GM21528 (cell line): ENCODE measurements at regions not wholly inside any gene's neighbourhood (a gene's known extent, or its start where the extent isn't known, plus 50 kb on each side); places are given as distances from the start of the nearest gene placed in this dataset.
"Not testable (repeated sequence)": the region's sequence is repeated elsewhere in the genome, so short reads cannot be mapped to it uniquely, and the experiment has no call there.

ENCODE experiments used
- ATAC-seq: cut with Tn5 transposase; IDR thresholded peaks from one replicate; pipeline ENCODE4 v1.9.1; 2021; ENCODE audit warnings: mild to moderate bottlenecking, moderate library complexity; ENCODE audit not compliant: unreplicated experiment, low FRiP score

DNA sequence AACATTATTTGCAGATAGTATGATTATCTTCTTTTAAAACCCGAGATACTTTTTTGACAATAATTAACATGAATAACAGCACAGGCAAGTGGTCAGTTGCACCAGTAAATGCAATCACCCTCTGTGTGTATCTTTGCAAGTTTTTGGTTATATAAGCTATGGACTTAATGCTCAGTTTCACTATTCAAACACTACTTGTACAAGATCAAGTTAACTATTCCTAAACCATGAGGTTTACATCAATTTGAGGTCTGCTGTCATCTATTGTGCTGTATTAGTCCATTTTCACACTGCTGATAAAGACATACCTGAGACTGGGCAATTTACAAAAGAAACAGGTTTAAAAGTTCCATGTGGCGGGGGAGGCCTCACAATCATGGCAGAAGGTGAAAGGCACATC lies 323.2 kb downstream of the NR4A2 start:
- ATAC-seq = no peak

DNA sequence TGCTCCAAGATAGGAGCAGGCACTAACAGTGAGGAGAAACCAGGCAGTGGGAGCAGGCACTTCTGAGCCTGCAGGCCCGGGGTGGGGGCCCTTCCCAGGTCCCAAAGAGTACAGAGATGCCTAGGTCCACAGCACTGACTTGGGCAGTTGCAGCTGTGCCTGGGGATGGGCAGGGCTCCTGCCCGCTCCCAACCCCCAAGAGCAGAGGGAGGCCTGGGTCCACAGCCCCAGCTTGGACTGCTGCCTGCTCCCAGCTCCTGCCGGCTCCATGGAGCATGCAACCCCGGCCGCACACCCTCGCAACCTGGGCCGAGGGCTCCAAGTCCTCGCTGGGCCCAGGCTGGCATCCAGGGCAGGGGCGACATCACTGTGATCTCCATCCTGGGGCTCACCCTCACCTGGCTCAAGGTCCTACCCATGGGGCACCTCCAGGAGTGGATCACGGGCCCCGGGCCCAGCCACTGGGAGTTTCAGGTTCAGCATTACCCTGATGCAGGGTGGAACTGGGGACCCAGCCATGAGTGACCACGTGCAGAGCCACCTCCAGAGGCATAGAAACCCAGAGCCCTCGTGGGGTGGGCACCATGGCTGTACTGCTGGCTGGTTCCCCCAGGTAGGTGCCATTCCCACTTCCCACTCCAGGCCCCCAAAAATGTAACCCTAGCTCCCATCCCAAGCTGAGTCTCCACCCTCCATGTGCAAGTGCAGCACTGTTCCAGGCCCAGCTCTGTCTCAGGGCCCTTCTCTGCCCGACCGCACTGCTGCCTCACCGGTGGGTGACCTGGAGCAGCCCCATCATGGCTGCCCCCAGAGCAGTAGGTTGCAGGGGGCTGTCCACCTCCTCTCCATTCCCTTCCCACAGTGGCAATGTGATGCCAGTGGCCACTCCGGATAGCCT lies 325.6 kb downstream of the NR4A2 start:
- ATAC-seq = no peak

DNA sequence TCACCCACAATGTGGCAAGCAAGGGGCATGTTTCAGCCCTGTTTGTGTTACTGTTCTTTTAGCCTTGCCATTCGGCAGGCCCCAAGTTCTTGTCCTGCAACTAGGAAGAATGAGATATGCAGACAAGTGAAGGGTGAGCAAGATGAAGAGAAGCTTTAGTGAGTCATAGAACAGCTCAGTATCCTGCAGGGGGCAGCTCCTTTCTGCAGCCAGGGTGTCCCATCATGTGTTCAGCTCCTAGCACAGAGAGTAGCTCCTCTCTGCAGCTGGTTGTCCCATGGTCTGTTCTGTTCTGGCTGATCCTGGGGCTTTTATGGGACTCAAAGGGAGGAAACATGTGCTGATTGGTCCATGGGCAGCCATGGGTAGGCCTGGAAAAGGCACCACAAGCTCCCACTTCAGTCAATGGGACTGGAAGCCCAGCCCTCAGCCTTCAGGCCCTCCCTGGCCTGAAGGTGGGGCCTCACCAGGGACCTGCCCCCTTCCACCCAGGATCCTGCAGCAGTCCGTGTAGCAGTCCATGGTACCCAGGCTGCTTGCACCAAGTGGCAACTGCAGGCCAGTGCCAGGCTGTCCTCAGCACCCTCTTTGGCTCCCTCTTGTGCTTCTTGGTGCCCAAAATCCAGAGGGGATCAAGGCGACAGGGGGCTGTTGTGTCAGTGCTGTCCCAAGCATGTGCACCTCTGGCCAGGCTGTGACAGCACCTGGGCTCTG lies 326.4 kb downstream of the NR4A2 start:
- ATAC-seq = no peak

DNA sequence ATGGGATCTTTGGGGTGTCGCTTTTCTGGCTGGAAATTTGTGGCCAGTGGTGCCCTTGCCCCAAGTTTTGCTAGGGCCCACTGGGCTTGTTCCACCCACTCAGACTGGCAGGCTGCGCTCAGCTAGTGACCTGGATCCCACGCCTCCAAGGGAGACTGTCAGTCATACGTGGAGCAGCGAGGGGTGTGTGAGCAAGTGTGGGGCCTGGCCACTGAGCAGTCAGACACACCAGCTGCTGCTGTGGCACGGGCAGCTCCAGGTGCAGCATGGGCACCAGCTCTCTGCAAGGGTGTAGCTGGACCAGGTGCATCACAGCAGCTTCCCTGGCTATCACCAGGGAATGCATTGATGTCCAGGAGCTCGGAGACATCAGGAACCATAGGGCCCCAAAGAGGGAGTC lies 327.0 kb downstream of the NR4A2 start:
- ATAC-seq = no peak

DNA sequence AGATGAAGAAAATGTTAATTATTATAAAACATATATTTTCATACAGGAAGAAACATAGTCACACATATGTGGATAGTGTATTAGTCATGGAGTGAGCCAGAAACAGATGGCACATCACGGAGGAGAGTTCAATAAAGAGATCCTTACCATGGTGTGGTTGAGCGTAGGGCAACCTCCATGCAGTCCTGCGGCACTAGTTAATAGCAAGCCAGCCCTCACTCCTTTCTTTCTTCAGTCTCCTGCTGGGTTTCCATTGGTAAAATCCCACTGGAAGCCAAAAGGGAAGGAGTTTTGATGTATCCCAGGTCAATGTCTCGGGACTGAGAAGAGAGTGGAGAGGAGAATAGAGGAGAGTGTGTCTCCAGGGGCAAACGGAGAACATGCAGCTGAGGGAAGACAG lies 328.1 kb downstream of the NR4A2 start:
- no peak for ATAC-seq

DNA sequence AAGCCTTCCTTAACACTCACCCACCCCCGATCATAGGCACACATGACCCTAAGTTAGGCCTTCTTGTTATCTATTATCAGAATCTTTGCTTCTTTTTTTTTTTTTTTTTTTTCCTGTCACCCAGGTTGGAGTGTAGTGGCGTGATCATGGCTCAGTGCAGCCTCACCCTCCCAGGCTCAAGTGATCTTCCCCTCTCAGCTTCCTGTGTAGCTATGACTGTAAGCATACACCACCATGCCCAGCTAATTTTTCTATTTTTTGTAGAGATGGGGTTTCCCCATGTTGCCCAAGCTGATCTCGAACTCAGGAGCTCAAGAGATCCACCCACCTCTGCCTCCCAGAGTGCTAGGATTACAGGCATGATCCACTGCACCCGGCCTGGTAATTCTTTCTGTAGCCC lies 328.7 kb downstream of the NR4A2 start:
- no peak for ATAC-seq

DNA sequence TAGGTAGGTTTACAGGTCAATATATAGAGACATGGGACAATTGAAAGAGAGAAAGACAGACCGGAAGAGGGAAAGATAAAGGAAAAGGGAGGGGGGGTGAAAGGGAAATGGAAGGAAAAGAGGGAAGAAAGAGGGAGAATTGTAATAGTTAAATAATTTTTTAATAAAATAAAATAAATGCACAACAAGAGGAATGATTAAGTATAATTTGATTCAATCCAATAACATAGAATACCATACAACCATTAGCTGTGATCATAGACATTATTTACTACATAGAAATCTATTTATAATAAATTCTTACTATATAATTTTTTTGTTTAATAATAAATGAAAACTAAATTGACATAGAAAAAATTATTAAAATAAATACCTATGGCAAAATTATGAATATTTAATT lies 330.7 kb downstream of the NR4A2 start:
- no peak for ATAC-seq

DNA sequence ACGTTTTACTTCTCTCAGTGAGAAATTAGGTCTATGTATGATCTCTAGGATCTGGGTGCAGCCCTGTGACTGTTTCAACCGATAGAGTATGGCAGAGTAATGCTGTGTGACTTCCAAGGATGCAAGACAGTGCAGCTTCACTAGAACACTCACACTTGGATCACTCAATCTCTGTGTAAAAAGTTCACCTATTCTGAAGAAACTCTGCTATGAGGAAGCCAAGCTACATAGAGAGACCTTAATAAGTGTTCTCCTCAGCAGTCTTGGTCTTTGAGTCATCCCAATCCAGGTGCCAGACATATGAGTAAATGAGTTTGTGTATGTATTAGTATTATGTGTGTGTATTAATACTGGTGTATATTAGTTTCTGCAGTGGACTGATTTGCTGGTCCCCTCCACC lies 335.0 kb downstream of the NR4A2 start:
- no peak for ATAC-seq

DNA sequence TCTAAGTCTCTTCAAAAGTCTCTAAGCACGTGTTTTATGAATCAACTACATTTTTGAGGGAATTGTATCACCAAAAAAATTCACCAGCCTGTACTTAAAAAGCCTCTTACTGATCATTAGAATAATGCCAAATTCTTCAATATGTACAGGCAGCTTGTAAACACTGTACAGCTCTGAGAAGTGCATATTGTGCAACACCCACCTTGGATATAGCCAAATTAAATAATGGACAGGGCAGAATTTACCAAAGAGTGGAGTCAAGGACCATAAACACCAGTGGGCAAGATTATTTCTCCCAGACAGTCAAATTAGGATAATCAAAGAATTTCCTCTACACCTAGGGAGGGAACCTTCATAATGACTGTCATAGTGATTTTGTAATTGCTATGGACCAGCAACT lies 338.2 kb downstream of the NR4A2 start:
- no peak for ATAC-seq

DNA sequence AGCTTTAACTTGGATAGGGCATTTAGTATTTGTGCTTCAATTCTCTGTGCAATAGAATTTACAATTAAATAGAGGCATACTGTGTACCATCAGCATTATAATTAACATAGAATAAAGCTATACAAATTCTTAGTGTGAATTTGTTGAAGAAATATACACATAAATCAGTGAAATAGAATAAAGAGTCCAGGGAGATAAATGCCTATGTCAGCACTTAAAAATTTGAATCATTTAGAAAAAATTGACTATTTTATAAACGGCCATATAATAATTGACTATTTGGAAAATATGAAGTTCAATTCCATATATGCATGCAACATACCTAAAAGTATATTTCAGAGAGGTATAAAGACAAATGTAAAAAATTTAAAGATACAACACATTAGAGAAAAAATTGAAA lies 348.7 kb downstream of the NR4A2 start:
- no peak for ATAC-seq

DNA sequence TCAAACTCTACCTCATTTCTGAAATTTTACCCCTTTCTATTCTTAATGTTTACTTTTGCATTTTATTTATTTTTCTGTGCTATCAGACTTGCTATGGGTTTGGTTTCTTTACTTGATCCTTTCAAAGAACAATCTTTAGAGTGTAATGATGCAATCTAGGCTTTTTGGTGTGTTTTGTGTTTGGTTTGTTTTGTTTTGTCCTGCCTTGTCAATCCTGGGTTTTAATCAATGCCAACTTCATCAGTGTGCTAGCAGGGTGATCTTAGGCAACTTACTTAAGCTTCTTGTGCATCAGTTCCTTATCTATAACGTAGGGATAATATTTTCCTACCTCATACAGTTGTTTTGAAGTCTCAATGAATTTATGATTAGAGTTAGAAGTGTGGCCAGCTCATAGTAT lies 350.4 kb downstream of the NR4A2 start:
- ATAC-seq = no peak

DNA sequence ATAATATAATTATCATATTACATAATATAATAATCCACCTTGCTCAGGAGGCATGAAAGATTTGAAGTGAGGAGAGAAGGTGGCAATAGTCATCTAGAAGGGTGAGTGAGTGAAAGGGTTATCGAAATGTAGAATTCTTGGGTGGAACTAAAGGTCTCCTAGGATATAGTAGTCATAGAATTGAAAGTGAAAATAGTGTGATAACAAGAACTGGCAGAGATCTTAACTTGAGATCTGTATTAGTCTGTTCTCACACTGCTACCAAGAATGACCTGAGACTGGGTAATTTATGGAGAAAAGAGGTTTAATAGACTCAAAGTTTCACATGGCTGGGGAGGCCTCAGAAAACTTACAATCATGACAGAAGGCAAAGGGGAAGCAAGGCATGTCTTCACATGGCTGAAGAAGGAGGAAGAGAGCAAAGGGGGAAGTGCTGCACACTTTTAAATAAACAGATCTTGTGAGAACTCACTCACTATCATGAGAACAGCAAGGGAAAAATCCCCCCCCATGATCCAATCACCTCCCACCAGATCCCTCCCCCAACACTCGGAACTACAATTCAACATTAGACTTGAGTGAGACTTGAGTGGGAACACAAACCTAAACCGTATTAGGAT lies 351.5 kb downstream of the NR4A2 start:
- no peak for ATAC-seq

DNA sequence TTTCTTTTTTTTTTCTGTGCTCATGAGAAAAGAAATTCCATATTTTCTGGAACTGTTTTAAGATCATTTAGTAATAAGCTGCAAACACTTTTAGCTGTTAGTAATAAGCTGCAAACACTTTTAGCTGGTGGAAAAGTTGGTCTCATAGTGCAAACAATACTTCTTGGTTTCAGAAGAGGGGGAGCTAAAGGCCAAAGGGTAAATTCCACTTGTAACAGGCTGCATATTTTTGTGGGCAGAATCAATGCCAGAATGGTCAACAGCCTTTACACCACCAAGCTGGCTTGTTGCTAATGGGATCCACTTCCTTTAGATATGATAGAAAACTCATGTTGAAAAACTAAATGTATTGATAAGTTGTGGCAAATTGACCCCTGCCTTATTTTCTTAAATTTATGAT lies 356.8 kb downstream of the NR4A2 start:
- no peak for ATAC-seq

DNA sequence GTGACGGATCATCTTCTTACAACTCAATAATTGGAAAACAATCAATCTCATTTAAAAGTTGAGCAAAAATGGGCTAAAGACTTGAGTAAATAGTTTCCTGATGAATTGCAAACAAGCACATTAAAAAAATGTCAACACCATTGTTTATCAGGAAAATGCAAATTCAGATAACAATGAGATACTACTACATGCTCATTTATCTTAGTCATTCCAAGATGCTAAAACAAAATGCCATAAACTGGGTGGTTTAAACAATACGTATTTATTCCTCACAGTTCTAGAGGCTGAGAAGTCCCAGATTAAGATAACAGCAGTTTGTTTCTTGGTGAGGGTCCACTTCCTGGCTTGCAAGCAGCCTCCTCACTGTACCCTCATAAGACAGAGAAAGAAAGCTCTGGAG lies 359.6 kb downstream of the NR4A2 start:
- ATAC-seq = no peak

DNA sequence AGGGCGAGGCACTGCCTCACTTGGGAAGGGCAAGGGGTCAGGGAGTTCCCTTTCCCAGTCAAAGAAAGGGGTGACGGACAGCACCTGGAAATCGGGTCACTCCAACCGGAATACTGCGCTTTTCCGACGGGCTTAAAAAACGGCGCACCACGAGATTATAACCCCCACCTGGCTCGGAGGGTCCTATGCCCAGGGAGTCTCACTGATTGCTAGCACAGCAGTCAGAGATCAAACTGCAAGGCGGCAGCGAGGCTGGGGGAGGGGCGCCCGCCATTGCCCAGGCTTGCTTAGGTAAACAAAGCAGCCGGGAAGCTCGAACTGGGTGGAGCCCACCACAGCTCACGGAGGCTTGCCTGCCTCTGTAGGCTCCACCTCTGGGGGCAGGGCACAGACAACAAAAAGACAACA lies 366.5 kb downstream of the NR4A2 start:
- ATAC-seq = not testable (repeated sequence)

DNA sequence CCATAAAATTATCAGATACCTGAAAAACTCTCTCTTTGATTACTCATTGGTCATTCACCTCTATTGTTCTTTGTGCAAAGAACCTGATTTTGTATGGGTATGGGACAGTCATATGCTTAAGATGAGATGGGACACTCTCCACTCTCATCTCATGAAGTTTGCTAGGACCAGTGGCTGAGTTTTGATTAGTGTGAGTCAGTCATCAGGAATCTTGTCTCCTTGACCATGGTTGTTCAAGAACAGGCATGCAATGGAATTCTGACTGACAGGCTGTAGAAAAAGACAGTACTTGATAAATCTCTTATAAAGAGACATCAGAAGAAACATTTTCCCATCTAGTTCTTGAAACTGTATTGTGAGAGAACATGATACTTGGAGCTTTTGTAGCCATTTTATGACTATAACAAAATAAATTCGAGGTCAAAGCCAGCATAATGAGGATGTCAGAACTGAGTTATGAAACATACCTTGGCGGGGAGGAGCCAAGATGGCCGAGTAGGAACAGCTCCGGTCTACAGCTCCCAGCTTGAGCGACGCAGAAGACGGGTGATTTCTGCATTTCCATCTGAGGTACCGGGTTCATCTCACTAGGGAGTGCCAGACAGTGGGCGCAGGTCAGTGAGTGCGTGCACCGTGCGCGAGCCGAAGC lies 367.0 kb downstream of the NR4A2 start:
- ATAC-seq = no peak

DNA sequence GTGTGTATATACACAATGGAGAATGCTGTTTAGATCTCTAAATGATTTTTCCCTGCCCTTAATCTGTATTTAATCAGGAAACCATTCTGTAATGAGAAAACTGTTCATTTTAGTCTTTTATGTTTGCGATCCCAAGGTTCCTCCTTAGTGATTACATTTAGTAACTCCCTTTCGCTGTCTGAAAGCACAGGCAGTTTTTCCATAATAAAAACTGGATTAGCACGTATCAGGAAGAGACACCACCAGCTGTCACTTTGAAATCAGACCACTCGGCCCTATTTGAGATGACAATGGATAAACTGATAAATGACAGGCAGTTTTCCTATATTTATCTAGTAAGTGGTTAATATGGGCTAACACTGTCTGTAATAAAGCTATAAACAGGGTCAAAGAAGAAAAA lies 370.9 kb downstream of the NR4A2 start:
- no peak for ATAC-seq

DNA sequence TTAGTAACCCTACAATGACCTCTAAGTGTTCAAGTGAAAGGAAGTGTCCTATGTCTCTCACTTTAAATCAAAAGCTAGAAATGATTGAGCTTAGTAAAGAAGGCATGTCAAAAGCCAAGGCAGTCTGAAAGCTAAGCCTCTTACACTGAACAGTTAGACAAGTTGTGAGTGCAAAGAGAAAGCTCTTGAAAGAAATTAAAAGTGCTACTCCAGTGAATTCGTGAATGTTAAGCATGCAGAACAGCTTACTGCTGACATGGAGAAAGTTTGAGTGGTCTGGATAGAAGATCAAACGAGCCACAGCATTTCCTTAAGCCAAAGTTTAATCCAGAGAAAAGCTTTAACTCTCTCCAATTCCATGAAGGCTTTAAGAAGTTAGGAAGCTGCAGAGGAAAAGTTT lies 373.7 kb downstream of the NR4A2 start:
- ATAC-seq = no peak

DNA sequence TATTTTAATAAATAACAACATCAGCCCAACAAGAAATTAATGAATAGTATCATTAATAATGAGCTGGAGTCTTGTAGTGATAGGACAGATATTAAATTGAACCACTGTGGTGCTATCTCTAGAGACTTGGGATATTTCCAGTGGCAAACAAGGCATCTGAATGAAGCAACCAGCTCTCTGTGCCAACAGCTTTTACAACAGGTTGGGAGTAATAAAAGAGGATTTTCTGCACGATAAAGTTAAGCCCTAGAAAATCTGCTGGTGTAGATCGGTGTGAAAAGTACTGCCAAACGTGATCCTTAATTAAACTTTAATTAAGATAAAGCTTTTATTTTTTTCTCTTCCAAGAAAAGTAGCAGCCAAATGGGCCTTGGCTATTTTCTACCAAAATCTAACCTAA lies 385.5 kb downstream of the NR4A2 start:
- ATAC-seq = no peak

DNA sequence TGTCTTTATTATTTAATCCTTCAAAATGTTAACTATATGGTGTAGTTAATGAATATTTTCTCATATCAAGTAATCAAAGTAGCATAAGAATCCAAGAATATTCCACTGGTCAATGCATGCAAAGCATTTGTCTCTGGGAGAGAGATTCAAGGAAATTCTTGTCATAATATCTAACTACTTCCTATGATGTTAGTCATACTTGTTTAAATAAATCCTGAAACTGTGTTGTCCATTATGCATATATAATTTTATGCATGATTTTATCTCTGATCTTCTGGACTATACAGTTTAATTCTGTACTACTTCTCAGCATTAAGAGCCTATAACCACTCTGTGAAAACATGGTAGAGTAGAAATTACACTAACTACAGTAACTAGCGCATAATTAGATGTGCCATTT lies 388.3 kb downstream of the NR4A2 start:
- no peak for ATAC-seq

DNA sequence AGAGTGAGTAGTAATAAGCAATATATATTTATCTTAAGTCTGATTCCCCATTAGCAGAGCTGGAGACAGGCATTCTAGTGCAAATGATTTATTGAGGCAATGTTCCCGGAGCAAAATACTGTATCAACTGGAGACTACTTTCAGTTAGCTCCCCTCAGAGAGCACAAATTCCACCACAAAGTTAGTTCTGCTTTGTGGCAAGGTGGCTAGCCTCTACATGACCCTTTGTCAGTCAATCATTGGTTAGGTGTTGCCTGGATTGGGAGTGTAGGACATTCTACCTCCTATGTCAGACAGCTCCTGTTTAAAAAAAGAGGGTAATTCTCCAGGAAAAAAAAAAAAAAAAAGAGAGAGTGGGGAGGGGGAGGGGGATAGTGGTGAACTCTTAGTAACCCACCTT lies 402.2 kb downstream of the NR4A2 start:
- ATAC-seq = no peak
